SK-N-MC (cell line): ENCODE measurements at regions not wholly inside any gene's neighbourhood (a gene's known extent, or its start where the extent isn't known, plus 50 kb on each side); places are given as distances from the start of the nearest gene placed in this dataset.

Experiments used
- EZH2 ChIP-seq: fragments of 200-600 bp; sonication (generic); IDR thresholded peaks from one replicate; pipeline ENCODE4 v1.6.1; 2017; ENCODE audit warnings: antibody characterized with exemption
- FOXP2 ChIP-seq: optimal IDR thresholded peaks from 2 replicates; pipeline ENCODE3; 2011; ENCODE audit warnings: mild to moderate bottlenecking, moderate library complexity; ENCODE audit not compliant: insufficient read depth; ENCODE audit errors: extremely low read length, control extremely low read depth
- POLR2AphosphoS5 ChIP-seq: IDR thresholded peaks from 2 replicates; pipeline ENCODE4 v1.6.1; 2012; ENCODE audit warnings: mild to moderate bottlenecking, low read depth, low read length, borderline replicate concordance

DNA sequence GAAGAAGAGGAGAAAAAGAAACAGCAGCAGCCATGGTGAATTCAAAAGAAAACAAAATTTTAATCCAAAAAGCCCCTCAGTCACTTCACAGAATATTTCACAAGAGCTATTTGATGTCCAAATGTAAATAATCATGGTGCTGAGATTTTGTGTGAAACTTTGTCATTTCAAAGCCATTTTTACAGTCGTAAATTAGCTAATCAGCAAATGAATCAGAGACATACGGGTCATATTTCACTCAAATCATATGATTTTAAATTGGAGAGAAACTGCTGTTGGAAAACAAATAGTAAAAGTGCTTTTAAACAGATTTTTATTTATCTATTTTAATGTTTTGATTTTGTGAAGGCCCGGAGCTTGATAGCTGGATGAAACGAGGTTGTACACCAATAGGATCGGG lies 101.4 kb upstream of the SMIM23 start:
- TF ChIP-seq EZH2 = no peak
- no peak for TF ChIP-seq POLR2AphosphoS5
- no peak for TF ChIP-seq FOXP2
